Smooth muscle cell (in vitro differentiated cells): ENCODE measurements at regions not wholly inside any gene's neighbourhood (a gene's known extent, or its start where the extent isn't known, plus 50 kb on each side); places are given as distances from the start of the nearest gene placed in this dataset.
A peak's percentile ranks its signal among the peaks of the same experiment; 100 is the strongest.

Experiments used
- DNase-seq: peaks from one replicate; lab custom pipeline; 2025; ENCODE audit not compliant: unreplicated experiment; lab: John Stamatoyannopoulos, UW
- H2AFZ ChIP-seq: fragments of 200-600 bp; sonication (generic); 2 replicates; pipeline ENCODE4 v1.6.0; 2016; ENCODE audit warnings: antibody characterized with exemption, low read depth, mild to moderate bottlenecking
- H3F3A ChIP-seq: fragments of 200-600 bp; sonication (generic); 2 replicates; pipeline ENCODE4 v1.6.0; 2017; ENCODE audit warnings: antibody characterized with exemption, low read depth
- H3K27ac ChIP-seq: fragments of 200-600 bp; sonication (generic); 2 replicates; pipeline ENCODE4 v1.5.1; 2016; ENCODE audit warnings: low read depth, mild to moderate bottlenecking
- H3K27me3 ChIP-seq: fragments of 200-600 bp; sonication (generic); 2 replicates; pipeline ENCODE4 v1.6.1; 2016; ENCODE audit warnings: low read depth, mild to moderate bottlenecking
- H3K36me3 ChIP-seq: fragments of 200-600 bp; sonication (generic); 2 replicates; pipeline ENCODE4 v1.5.1; 2016; ENCODE audit warnings: low read depth
- H3K4me1 ChIP-seq: fragments of 200-600 bp; sonication (generic); 2 replicates; pipeline ENCODE4 v1.5.1; 2016; ENCODE audit warnings: low read depth
- H3K4me2 ChIP-seq: fragments of 200-600 bp; sonication (generic); 2 replicates; pipeline ENCODE4 v1.6.0; 2016; ENCODE audit warnings: mild to moderate bottlenecking
- H3K4me3 ChIP-seq: fragments of 200-600 bp; sonication (generic); 2 replicates; pipeline ENCODE4 v1.5.1; 2016; ENCODE audit warnings: mild to moderate bottlenecking
- H3K79me2 ChIP-seq: fragments of 200-600 bp; sonication (generic); 2 replicates; pipeline ENCODE4 v1.6.0; 2016; ENCODE audit warnings: low read depth, mild to moderate bottlenecking
- H3K9ac ChIP-seq: fragments of 200-600 bp; sonication (generic); 2 replicates; pipeline ENCODE4 v1.6.0; 2016; ENCODE audit warnings: low read depth
- H3K9me3 ChIP-seq: fragments of 200-600 bp; sonication (generic); replicated peaks from 2 replicates; pipeline ENCODE4 v1.5.1; 2016; ENCODE audit warnings: low read depth
- H4K20me1 ChIP-seq: fragments of 200-600 bp; sonication (generic); 2 replicates; pipeline ENCODE4 v1.6.0; 2016; ENCODE audit warnings: low read depth
- CTCF ChIP-seq: fragments of 200-600 bp; sonication (generic); IDR thresholded peaks from 2 replicates; pipeline ENCODE4 v1.5.1; 2017; ENCODE audit warnings: borderline replicate concordance, mild to moderate bottlenecking, antibody characterized with exemption; ENCODE audit not compliant: insufficient read depth, poor library complexity, severe bottlenecking
- WGBS: methylation state at CpG from one replicate; pipeline ENCODE4 v1.1.7; 2016; ENCODE audit warnings: low lambda C conversion rate; 5-methylcytosine and 5-hydroxymethylcytosine counted together

GRCh38 chr6:23964865-23965264 is 161.2 kb upstream of the NRSN1 start:
- Histone ChIP-seq H4K20me1 (no peaks in the 10 kb centered on the region), H3K27ac (no peak overlapping the region), H3F3A (no peaks in the 10 kb centered on the region), H3K4me2 (no peak overlapping the region), H3K79me2 (no peaks in the 10 kb centered on the region), H3K4me1 (peaks cover 5% of the 10 kb centered on the region), H3K9ac (no peak overlapping the region), H3K27me3 (no peaks in the 10 kb centered on the region), H2AFZ (no peak overlapping the region), H3K36me3 (no peaks in the 10 kb centered on the region), H3K9me3 (no peaks in the 10 kb centered on the region), H3K4me3 (no peak overlapping the region)
- TF ChIP-seq CTCF = no peak
- WGBS = 57% methylated on average over 5 of the region's 5 CpGs
- no peak for DNase-seq

GRCh38 chr6:23969344-23969743 is 156.7 kb upstream of the NRSN1 start:
- no peaks in the 10 kb centered on the region for H4K20me1 ChIP-seq
- no peaks in the 10 kb centered on the region for H3K79me2 ChIP-seq
- WGBS = 86% methylated on average over 1 of the region's 1 CpG
- no peak overlapping the region for H3K9ac ChIP-seq
- no peaks in the 10 kb centered on the region for H3K9me3 ChIP-seq
- no peak overlapping the region for H2AFZ ChIP-seq
- no peaks in the 10 kb centered on the region for H3K27me3 ChIP-seq
- no peak overlapping the region for H3K4me2 ChIP-seq
- no peak overlapping the region for H3K4me3 ChIP-seq
- no peak for DNase-seq
- peaks cover 5% of the 10 kb centered on the region for H3K4me1 ChIP-seq
- no peaks in the 10 kb centered on the region for H3F3A ChIP-seq
- H3K36me3 ChIP-seq = no peaks in the 10 kb centered on the region
- H3K27ac ChIP-seq = no peak overlapping the region
- no peak for TF ChIP-seq CTCF

DNA sequence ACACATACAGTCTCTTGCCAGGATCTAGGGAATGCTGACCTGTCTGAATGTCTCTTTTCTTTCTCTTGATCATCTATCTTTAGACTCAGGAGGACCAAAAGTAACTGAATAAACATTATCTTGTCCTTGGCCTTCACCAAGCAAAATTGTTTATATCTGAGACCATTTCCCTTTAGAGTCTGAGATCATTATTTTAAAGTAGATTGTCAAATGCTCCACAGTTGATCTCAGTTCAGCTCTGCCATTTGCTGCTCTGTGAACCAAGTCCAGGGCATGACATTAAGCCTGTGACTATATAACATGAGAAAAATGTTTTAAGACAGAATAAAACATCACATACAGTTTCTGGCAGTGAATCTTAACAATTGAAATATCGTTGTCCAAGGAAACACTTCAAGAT is 148.3 kb upstream of the NRSN1 start:
- 76% methylated on average over 1 of the region's 1 CpG for WGBS
- no peaks in the 10 kb centered on the region for H3K9me3 ChIP-seq
- no peaks in the 10 kb centered on the region for H3K27me3 ChIP-seq
- no peak for TF ChIP-seq CTCF
- H3K9ac ChIP-seq = no peak overlapping the region
- H3K4me1 ChIP-seq = no peaks in the 10 kb centered on the region
- no peak overlapping the region for H3K4me2 ChIP-seq
- no peak for DNase-seq
- no peak overlapping the region for H2AFZ ChIP-seq
- no peaks in the 10 kb centered on the region for H3K36me3 ChIP-seq
- no peak overlapping the region for H3K27ac ChIP-seq
- no peaks in the 10 kb centered on the region for H3F3A ChIP-seq
- H4K20me1 ChIP-seq = no peaks in the 10 kb centered on the region
- no peaks in the 10 kb centered on the region for H3K79me2 ChIP-seq
- H3K4me3 ChIP-seq = no peak overlapping the region

DNA sequence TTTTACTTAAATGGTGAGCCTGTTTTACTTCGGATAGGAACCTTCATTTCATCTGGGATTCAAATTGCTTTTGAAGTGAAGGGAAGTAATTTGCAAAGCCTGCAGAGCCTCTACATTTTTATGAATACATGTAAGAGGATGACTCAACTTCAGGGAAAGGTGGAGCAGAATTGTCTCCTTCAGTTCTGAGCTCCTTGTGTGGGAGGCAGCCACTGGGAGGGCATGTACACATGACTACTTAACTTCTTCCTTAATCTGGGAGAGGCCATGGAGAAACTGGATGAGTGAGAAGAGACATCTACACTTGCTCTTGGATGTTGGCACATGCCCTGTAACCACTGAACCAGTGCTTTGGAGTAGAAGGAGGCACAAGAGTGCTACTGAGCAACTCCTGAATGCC is 145.1 kb upstream of the NRSN1 start:
- H3K27ac ChIP-seq = no peak overlapping the region
- no peak for DNase-seq
- H3K27me3 ChIP-seq = no peaks in the 10 kb centered on the region
- H3F3A ChIP-seq = no peaks in the 10 kb centered on the region
- no peaks in the 10 kb centered on the region for H3K79me2 ChIP-seq
- no peak overlapping the region for H3K4me3 ChIP-seq
- H3K4me1 ChIP-seq = no peaks in the 10 kb centered on the region
- H3K36me3 ChIP-seq = no peaks in the 10 kb centered on the region
- H3K9ac ChIP-seq = no peak overlapping the region
- H3K9me3 ChIP-seq = no peaks in the 10 kb centered on the region
- H3K4me2 ChIP-seq = peak overlapping the region; percentile 65
- H2AFZ ChIP-seq = peak overlapping the region; percentile 63
- WGBS = 45% methylated on average over 1 of the region's 1 CpG
- no peak for TF ChIP-seq CTCF
- no peaks in the 10 kb centered on the region for H4K20me1 ChIP-seq
